K562 (cell line): ENCODE measurements at regions not wholly inside any gene's neighbourhood (a gene's known extent, or its start where the extent isn't known, plus 50 kb on each side); places are given as distances from the start of the nearest gene placed in this dataset.

Experiments used
- ATAC-seq: fragments of 200-7000 bp; cut with Tn5 transposase; 3 replicates; pipeline ENCODE4 v1.9.1; 2020; ENCODE audit warnings: moderate library complexity
- BruUV-seq: library from RNA; stranded (reverse); fragments of 400-500 nt; replicated peaks from 2 replicates; lab custom pipeline; 2021; lab: Mats Ljungman, UMichigan
- CTCF ChIA-PET: fragments of 300-600 bp; formaldehyde crosslinking; extraction: SDS; loops from one replicate; lab custom pipeline; 2021; ENCODE audit warnings: low intra/inter-chr PET ratio; lab: Yijun Ruan, JAX
- POLR2A ChIA-PET: fragments of 300-600, 350-650 bp; sonication (Branson Sonifier 250); formaldehyde crosslinking; extraction: SDS; loops from one replicate; lab custom pipeline; 2021; ENCODE audit warnings: antibody characterized with exemption, inconsistent platforms; lab: Yijun Ruan, JAX
- DNase-seq, 4 experiments: peaks; one replicate each; pipeline versions ENCODE4 v3.0.0 to v3.0.0-alpha.2; 2011 to 2018; ENCODE audit warnings: low spot score in 3 of 4, mixed read lengths in 3 of 4; ENCODE audit errors: extremely low read depth in 1 of 4
- FAIRE-seq: peaks from 2 replicates; lab custom pipeline; 2011; peaks lifted over from hg19 to GRCh38; lab: Jason Lieb, UNC
- H2AFZ ChIP-seq: 2 replicates; pipeline ENCODE4 v1.6.0; 2011; ENCODE audit warnings: low read depth, low read length, control low read depth, inconsistent platforms
- H3K27ac ChIP-seq: fragments of 200-600 bp; 3 replicates; pipeline ENCODE4 v1.8.0; 2011; ENCODE audit warnings: low read depth, mild to moderate bottlenecking, control low read depth, inconsistent platforms, low read length, moderate library complexity, mixed read lengths; ENCODE audit errors: extremely low read depth
- H3K27me3 ChIP-seq, 2 experiments: fragments of 300-600 bp in 1 of 2; 2 replicates in 1 of 2; 3 replicates in 1 of 2; pipeline versions ENCODE4 v1.6.0 to v1.8.0; 2011; ENCODE audit warnings: inconsistent platforms in 2 of 2, low read length in 2 of 2, mild to moderate bottlenecking in 1 of 2, mixed read lengths in 1 of 2, moderate library complexity in 1 of 2; ENCODE audit not compliant: control insufficient read depth in 2 of 2, insufficient read depth in 2 of 2
- H3K36me3 ChIP-seq: fragments of 300-600 bp; 3 replicates; pipeline ENCODE4 v1.8.0; 2011; ENCODE audit warnings: mild to moderate bottlenecking, low read length, inconsistent platforms; ENCODE audit not compliant: control insufficient read depth, insufficient read depth
- H3K4me1 ChIP-seq, 2 experiments: fragments of 200-600 bp in 1 of 2; replicated peaks in 1 of 2; 2 replicates in 1 of 2; 3 replicates in 1 of 2; pipeline versions ENCODE4 v1.5.1 to v1.8.0; 2011; ENCODE audit warnings: inconsistent platforms in 2 of 2, low read length in 2 of 2, mild to moderate bottlenecking in 1 of 2, mixed read lengths in 1 of 2, moderate library complexity in 1 of 2; ENCODE audit not compliant: control insufficient read depth in 2 of 2, insufficient read depth in 2 of 2
- H3K4me2 ChIP-seq: 2 replicates; pipeline ENCODE4 v1.6.1; 2011; ENCODE audit warnings: low read length, control low read depth, inconsistent platforms, mixed read lengths; ENCODE audit not compliant: insufficient read depth
- H3K4me3 ChIP-seq: fragments of 200-600 bp; sonication (generic), shearing (Covaris generic); 2 replicates; pipeline ENCODE4 v1.5.1; 2016; ENCODE audit warnings: control low read depth, inconsistent platforms
- H3K79me2 ChIP-seq: fragments of 200-600 bp; 3 replicates; pipeline ENCODE4 v1.8.0; 2011; ENCODE audit warnings: low read length, inconsistent platforms; ENCODE audit not compliant: control insufficient read depth, insufficient read depth
- H3K9ac ChIP-seq, 2 experiments: 2 replicates each; pipeline versions ENCODE4 v1.6.0 to v1.6.1; 2011; ENCODE audit warnings: low read depth in 2 of 2, low read length in 2 of 2, control low read depth in 1 of 2, inconsistent platforms in 1 of 2, mild to moderate bottlenecking in 1 of 2, mixed read lengths in 1 of 2; ENCODE audit not compliant: insufficient read depth in 1 of 2
- H3K9me1 ChIP-seq: one replicate; pipeline ENCODE4 v1.6.0; 2011; ENCODE audit warnings: inconsistent platforms, mild to moderate bottlenecking, low read length, moderate library complexity; ENCODE audit not compliant: control insufficient read depth, insufficient read depth
- H3K9me3 ChIP-seq: replicated peaks from 2 replicates; pipeline ENCODE4 v1.5.1; 2011; ENCODE audit warnings: low read depth, low read length, inconsistent platforms; ENCODE audit not compliant: control insufficient read depth, insufficient read depth
- H4K20me1 ChIP-seq: replicated peaks from 2 replicates; pipeline ENCODE4 v1.6.1; 2011; ENCODE audit warnings: low read length, inconsistent platforms, mixed read lengths; ENCODE audit not compliant: control insufficient read depth, insufficient read depth
- BACH1 ChIP-seq: fragments of 200-800 bp; sonication (Bioruptor generic); IDR thresholded peaks from 2 replicates; pipeline ENCODE4 v1.6.1; 2016; ENCODE audit warnings: missing genetic modification characterization, missing compliant biosample characterization
- BDP1 ChIP-seq: IDR thresholded peaks from 3 replicates; pipeline ENCODE4 v1.6.1; 2011; ENCODE audit not compliant: insufficient read length, insufficient read depth
- CLOCK ChIP-seq: fragments of 250-450 bp; sonication (Bioruptor Pico); IDR thresholded peaks from 2 replicates; pipeline ENCODE4 v1.4.0; 2020; ENCODE audit warnings: mild to moderate bottlenecking, moderate library complexity, borderline replicate concordance
- CREB3 ChIP-seq: fragments of 450-650 bp; conservative IDR thresholded peaks from 2 replicates; pipeline ENCODE4 v1.6.1; 2016; ENCODE audit warnings: missing genetic modification characterization, low read depth, mild to moderate bottlenecking, missing compliant biosample characterization, moderate library complexity
- JUND ChIP-seq, 2 experiments: IDR thresholded peaks; 2 replicates in 1 of 2; 3 replicates in 1 of 2; pipeline ENCODE4 v1.6.1; 2011; ENCODE audit warnings: borderline replicate concordance in 2 of 2, low read depth in 2 of 2, low read length in 2 of 2, improper control_type of control experiment in 1 of 2, missing biosample characterization in 1 of 2, missing genetic modification characterization in 1 of 2, missing genetic modification reagents in 1 of 2
- PYGO2 ChIP-seq: fragments of 450-650 bp; IDR thresholded peaks from 2 replicates; pipeline ENCODE4 v1.6.1; 2016; ENCODE audit warnings: mild to moderate bottlenecking, missing genetic modification characterization, moderate library complexity, missing compliant biosample characterization
- SETDB1 ChIP-seq: IDR thresholded peaks from one replicate; pipeline ENCODE4 v1.6.1; 2012; ENCODE audit warnings: low read length, control low read depth, inconsistent platforms
- SFPQ ChIP-seq: fragments of 200-400 bp; formaldehyde crosslinking; IDR thresholded peaks from 2 replicates; pipeline ENCODE4 v1.6.1; 2017; ENCODE audit warnings: mild to moderate bottlenecking, low read depth, low read length, moderate library complexity
- ZNF140 ChIP-seq: fragments of 250-450 bp; sonication (Bioruptor Pico); IDR thresholded peaks from 2 replicates; pipeline ENCODE4 v1.8.0; 2021; ENCODE audit warnings: moderate library complexity, mild to moderate bottlenecking, inconsistent platforms
- ZNF232 ChIP-seq: sonication (generic); formaldehyde crosslinking; IDR thresholded peaks from 2 replicates; pipeline ENCODE4 v1.8.0; 2022; ENCODE audit warnings: mild to moderate bottlenecking, missing genetic modification reagents
- ZNF408 ChIP-seq: fragments of 250-450 bp; sonication (Bioruptor Pico); IDR thresholded peaks from 2 replicates; pipeline ENCODE4 v1.4.0; 2020; ENCODE audit warnings: low read depth, mild to moderate bottlenecking, moderate library complexity
- ZNF583 ChIP-seq: fragments of 250-450 bp; sonication (Bioruptor Pico); IDR thresholded peaks from 2 replicates; pipeline ENCODE4 v1.4.0; 2020
- ZNF778 ChIP-seq: fragments of 450-650 bp; formaldehyde crosslinking; IDR thresholded peaks from 2 replicates; pipeline ENCODE4 v1.4.0; 2020; ENCODE audit warnings: mild to moderate bottlenecking, moderate library complexity
- WGBS: fragments of 100-300 bp; shearing (Covaris generic); methylation state at CpG from one replicate; pipeline ENCODE4 v1.1.6; 2016; ENCODE audit warnings: low coverage, mixed read lengths; ENCODE audit not compliant: insufficient coverage; ENCODE audit errors: missing lambda C conversion rate; 5-methylcytosine and 5-hydroxymethylcytosine counted together
- in situ Hi-C: fragments of 300-500 bp; cut with MboI; formaldehyde crosslinking; loops from 4 replicates; pipeline ENCODE4 v1.15.0; 2018; ENCODE audit warnings: inconsistent platforms, mixed read lengths
- intact Hi-C: fragments of 100-400 bp; cut with micrococcal nuclease; formaldehyde crosslinking; loops from 2 replicates; pipeline ENCODE4 v1.14.2; 2022

- Histone ChIP-seq H3K4me3 (no peak overlapping the region), H3K27me3 (no peaks in the 10 kb centered on the region), H3K9me1 (no peaks in the 10 kb centered on the region), H2AFZ (no peak overlapping the region), H3K4me2 (no peak overlapping the region), H3K79me2 (no peaks in the 10 kb centered on the region), H3K9me3 (no peaks in the 10 kb centered on the region), H3K9ac (no peak overlapping the region), H3K36me3 (no peaks in the 10 kb centered on the region), H3K27ac (no peak overlapping the region), H4K20me1 (no peaks in the 10 kb centered on the region), H3K4me1 (no peaks in the 10 kb centered on the region)
- intact Hi-C loops (no loop called here), in situ Hi-C loops (no loop called here)
- no peak for FAIRE-seq
- BruUV-seq = no TSS peak
- ATAC-seq = no peak
- 0% methylated on average over 3 of the region's 3 CpGs for WGBS
- TF ChIP-seq ZNF408 (CRISPR knock-in tag) (no peak), ZNF140 (CRISPR knock-in tag) (no peak), CLOCK (CRISPR knock-in tag) (no peak), ZNF232 (CRISPR knock-in tag) (no peak), SFPQ (no peak), ZNF778 (no peak), BACH1 (no peak), JUND (IDR thresholded peaks at IDR 0.05; ENCODE audit: borderline replicate concordance, low read depth, low read length) (no peak), JUND (tag; IDR thresholded peaks at IDR 0.05; ENCODE audit: borderline replicate concordance, low read depth, low read length) (no peak), BDP1 (no peak), SETDB1 (no peak), ZNF583 (CRISPR knock-in tag) (no peak), CREB3 (tag) (no peak), PYGO2 (tag) (no peak)
- ChIA-PET POLR2A (no interaction called here), CTCF (no interaction called here)
- no peak for DNase-seq
Measured at GRCh38 chr4:177726111-177726510, 283.9 kb upstream of the AGA start.
